IMR-90 (cell line): ENCODE measurements at regions not wholly inside any gene's neighbourhood (a gene's known extent, or its start where the extent isn't known, plus 50 kb on each side); places are given as distances from the start of the nearest gene placed in this dataset.

Experiments
- ATAC-seq: fragments of 200-7000 bp; cut with Tn5 transposase; 2 replicates; pipeline ENCODE4 v1.9.1; 2020; ENCODE audit warnings: low read depth, mild to moderate bottlenecking, moderate library complexity
- BruUV-seq: library from RNA; stranded (reverse); fragments of 400-500 nt; replicated peaks from 2 replicates; lab custom pipeline; 2021; lab: Mats Ljungman, UMichigan
- CTCF ChIA-PET: fragments of 300-600 bp; formaldehyde crosslinking; extraction: SDS; loops from one replicate; lab custom pipeline; 2021; ENCODE audit warnings: antibody characterized with exemption; lab: Yijun Ruan, JAX
- POLR2A ChIA-PET: fragments of 300-600 bp; sonication (Branson Sonifier 250); formaldehyde crosslinking; loops from one replicate; lab custom pipeline; 2022; ENCODE audit warnings: antibody characterized with exemption; ENCODE audit not compliant: unreplicated experiment; lab: Charles Lee
- DNase-seq: peaks from one replicate; pipeline ENCODE4 v3.0.0; 2013
- H2AFZ ChIP-seq: replicated peaks from 2 replicates; pipeline ENCODE3; 2013; ENCODE audit warnings: low read length, mild to moderate bottlenecking; ENCODE audit not compliant: poor library complexity
- H2AK5ac ChIP-seq: 2 replicates; pipeline ENCODE4 v1.6.1; 2013; ENCODE audit warnings: low read depth, low read length, inconsistent platforms
- H2AK9ac ChIP-seq: replicated peaks from 2 replicates; pipeline ENCODE3; 2013; ENCODE audit warnings: mild to moderate bottlenecking, low read depth, low read length, moderate library complexity; ENCODE audit not compliant: poor library complexity
- H2BK120ac ChIP-seq: 2 replicates; pipeline ENCODE4 v1.6.1; 2013; ENCODE audit warnings: low read depth, low read length, inconsistent platforms
- H2BK15ac ChIP-seq: 3 replicates; pipeline ENCODE4 v1.6.1; 2013; ENCODE audit warnings: low read depth, low read length, inconsistent platforms
- H2BK20ac ChIP-seq: 2 replicates; pipeline ENCODE4 v1.6.1; 2013; ENCODE audit warnings: low read depth, mild to moderate bottlenecking, inconsistent platforms, low read length, moderate library complexity
- H2BK5ac ChIP-seq: 2 replicates; pipeline ENCODE4 v1.6.1; 2013; ENCODE audit warnings: mild to moderate bottlenecking, low read depth, low read length, inconsistent platforms; ENCODE audit not compliant: poor library complexity, severe bottlenecking
- H3K14ac ChIP-seq: replicated peaks from 2 replicates; pipeline ENCODE4 v1.6.1; 2013; ENCODE audit warnings: low read depth, low read length, inconsistent platforms
- H3K18ac ChIP-seq: 2 replicates; pipeline ENCODE4 v1.6.1; 2013; ENCODE audit warnings: low read depth, low read length, control low read depth
- H3K23ac ChIP-seq: 2 replicates; pipeline ENCODE4 v1.6.1; 2013; ENCODE audit warnings: low read depth, low read length, inconsistent platforms
- H3K27ac ChIP-seq: 2 replicates; pipeline ENCODE4 v1.5.1; 2013; ENCODE audit warnings: mild to moderate bottlenecking, control low read depth, low read length; ENCODE audit not compliant: insufficient read depth
- H3K27me3 ChIP-seq: 2 replicates; pipeline ENCODE4 v1.6.1; 2013; ENCODE audit warnings: low read length; ENCODE audit not compliant: control insufficient read depth, insufficient read depth
- H3K36me3 ChIP-seq: 2 replicates; pipeline ENCODE4 v1.6.1; 2013; ENCODE audit warnings: low read length, mixed read lengths; ENCODE audit not compliant: control insufficient read depth, insufficient read depth
- H3K4ac ChIP-seq: 2 replicates; pipeline ENCODE4 v1.6.1; 2013; ENCODE audit warnings: low read depth, low read length, inconsistent platforms
- H3K4me1 ChIP-seq: 2 replicates; pipeline ENCODE4 v1.6.1; 2013; ENCODE audit warnings: low read length, mixed read lengths; ENCODE audit not compliant: control insufficient read depth, insufficient read depth
- H3K4me2 ChIP-seq: 2 replicates; pipeline ENCODE4 v1.6.1; 2013; ENCODE audit warnings: low read depth, mild to moderate bottlenecking, control low read depth, low read length, moderate library complexity
- H3K4me3 ChIP-seq: 2 replicates; pipeline ENCODE4 v1.5.1; 2013; ENCODE audit warnings: low read depth, mild to moderate bottlenecking, control low read depth, low read length, moderate library complexity; ENCODE audit not compliant: insufficient read depth
- H3K56ac ChIP-seq: 2 replicates; pipeline ENCODE4 v1.6.1; 2013; ENCODE audit warnings: low read length, inconsistent platforms; ENCODE audit not compliant: insufficient read depth; ENCODE audit errors: extremely low read depth
- H3K79me1 ChIP-seq, 2 experiments: 2 replicates each; pipeline ENCODE4 v1.6.1; 2013; ENCODE audit warnings: low read length in 2 of 2, inconsistent platforms in 1 of 2, low read depth in 1 of 2
- H3K9ac ChIP-seq: 2 replicates; pipeline ENCODE4 v1.6.1; 2013; ENCODE audit warnings: low read depth, low read length, control low read depth
- H3K9me1 ChIP-seq: 2 replicates; pipeline ENCODE4 v1.6.1; 2013; ENCODE audit warnings: low read length, inconsistent platforms; ENCODE audit not compliant: insufficient read depth
- H3K9me3 ChIP-seq: 2 replicates; pipeline ENCODE4 v1.6.1; 2013; ENCODE audit warnings: low read length; ENCODE audit not compliant: control insufficient read depth, insufficient read depth
- H4K20me1 ChIP-seq: 2 replicates; pipeline ENCODE4 v1.6.1; 2013; ENCODE audit warnings: low read length, inconsistent platforms; ENCODE audit not compliant: insufficient read depth
- H4K5ac ChIP-seq: 2 replicates; pipeline ENCODE4 v1.6.1; 2013; ENCODE audit warnings: mild to moderate bottlenecking, low read depth, low read length, control low read depth
- H4K8ac ChIP-seq, 2 experiments: 2 replicates each; pipeline ENCODE4 v1.6.1; 2013; ENCODE audit warnings: low read depth in 2 of 2, low read length in 2 of 2, control low read depth in 1 of 2, inconsistent platforms in 1 of 2
- H4K91ac ChIP-seq: 2 replicates; pipeline ENCODE4 v1.6.1; 2013; ENCODE audit warnings: low read depth, low read length, inconsistent platforms; ENCODE audit not compliant: insufficient read depth
- CEBPB ChIP-seq: IDR thresholded peaks from 2 replicates; pipeline ENCODE4 v1.6.1; 2012; ENCODE audit warnings: low read depth, low read length, improper control_type of control experiment
- CHD1 ChIP-seq: IDR thresholded peaks from 2 replicates; pipeline ENCODE4 v1.6.1; 2012; ENCODE audit warnings: low read depth, low read length, improper control_type of control experiment
- CTCF ChIP-seq: conservative IDR thresholded peaks from 2 replicates; pipeline ENCODE4 v1.5.1; 2012; ENCODE audit warnings: mild to moderate bottlenecking, low read depth, low read length, improper control_type of control experiment
- ELK1 ChIP-seq: fragments of 150-350 bp; IDR thresholded peaks from 2 replicates; pipeline ENCODE4 v1.6.1; 2016; ENCODE audit warnings: low read depth, mild to moderate bottlenecking, low read length, moderate library complexity, borderline replicate concordance
- FOS ChIP-seq: fragments of 150-350 bp; IDR thresholded peaks from 2 replicates; pipeline ENCODE4 v1.6.1; 2016; ENCODE audit warnings: low read depth, low read length
- MAFK ChIP-seq: IDR thresholded peaks from 2 replicates; pipeline ENCODE4 v1.6.1; 2012; ENCODE audit warnings: low read depth, low read length, improper control_type of control experiment
- MAZ ChIP-seq: IDR thresholded peaks from 2 replicates; pipeline ENCODE4 v1.6.1; 2012; ENCODE audit warnings: low read depth, mild to moderate bottlenecking, low read length, improper control_type of control experiment, moderate library complexity, borderline replicate concordance
- MXI1 ChIP-seq: IDR thresholded peaks from 2 replicates; pipeline ENCODE4 v1.6.1; 2012; ENCODE audit warnings: low read depth, mild to moderate bottlenecking, low read length, moderate library complexity, borderline replicate concordance
- NFE2L2 ChIP-seq: fragments of 150-350 bp; IDR thresholded peaks from 2 replicates; pipeline ENCODE4 v1.6.1; 2016; ENCODE audit warnings: low read depth, mild to moderate bottlenecking, low read length
- POLR2A ChIP-seq: IDR thresholded peaks from 2 replicates; pipeline ENCODE4 v1.6.1; 2012; ENCODE audit warnings: mild to moderate bottlenecking, low read depth, low read length
- RAD21 ChIP-seq: IDR thresholded peaks from 2 replicates; pipeline ENCODE4 v1.6.1; 2012; ENCODE audit warnings: low read length, improper control_type of control experiment
- RCOR1 ChIP-seq: IDR thresholded peaks from 2 replicates; pipeline ENCODE4 v1.6.1; 2012; ENCODE audit warnings: mild to moderate bottlenecking, low read length, improper control_type of control experiment; ENCODE audit not compliant: insufficient replicate concordance
- RFX5 ChIP-seq: IDR thresholded peaks from 2 replicates; pipeline ENCODE4 v1.8.0; 2012; ENCODE audit warnings: low read depth, mild to moderate bottlenecking, low read length, moderate library complexity
- USF2 ChIP-seq: fragments of 150-350 bp; IDR thresholded peaks from 2 replicates; pipeline ENCODE4 v1.6.1; 2017; ENCODE audit warnings: mild to moderate bottlenecking, antibody characterized with exemption, low read length, low read depth
- WGBS, 2 experiments: methylation state at CpG; one replicate each; pipeline versions ENCODE4 v1.1.5 to v1.1.7; 2013; ENCODE audit warnings: missing lambda C conversion rate in 2 of 2; ENCODE audit not compliant: insufficient read length in 1 of 2; ENCODE audit errors: extremely low coverage in 2 of 2; 5-methylcytosine and 5-hydroxymethylcytosine counted together
- dilution Hi-C: fragments of 300-500 bp; cut with HindIII; formaldehyde crosslinking; loops from one replicate; pipeline ENCODE4 v1.14.3; 2018; ENCODE audit warnings: low sequenced_read_pairs; ENCODE audit not compliant: unreplicated experiment
- in situ Hi-C: fragments of 300-500 bp; cut with MboI; formaldehyde crosslinking; loops from 3 replicates; pipeline ENCODE4 v1.14.3; 2019; ENCODE audit warnings: low sequenced_read_pairs, inconsistent platforms, mixed read lengths
- intact Hi-C: fragments of 100-400 bp; cut with micrococcal nuclease; formaldehyde crosslinking; loops from 2 replicates; pipeline ENCODE4 v1.10.0; 2022

GRCh38 chr4:149965206-149965605 lies 113.0 kb upstream of the DCLK2 start:
- Histone ChIP-seq H2AK9ac (no peak overlapping the region), H3K14ac (no peak overlapping the region), H3K9me1 (no peaks in the 10 kb centered on the region), H3K27me3 (no peaks in the 10 kb centered on the region), H3K4me2 (no peak overlapping the region), H3K79me1 (no peaks in the 10 kb centered on the region), H3K4ac (no peak overlapping the region), H2BK120ac (no peak overlapping the region), H2AFZ (no peak overlapping the region), H3K36me3 (no peaks in the 10 kb centered on the region), H2BK15ac (no peak overlapping the region), H3K9me3 (no peaks in the 10 kb centered on the region), H3K9ac (no peak overlapping the region), H4K5ac (no peak overlapping the region), H2BK5ac (no peak overlapping the region), H3K4me1 (peaks cover 4% of the 10 kb centered on the region; the same call in 1 of the 2 replicates), H3K27ac (no peak overlapping the region), H3K23ac (no peak overlapping the region), H2BK20ac (no peak overlapping the region), H4K20me1 (no peaks in the 10 kb centered on the region), H3K4me3 (no peak overlapping the region), H3K18ac (no peak overlapping the region), H4K8ac (no peak overlapping the region), H2AK5ac (no peak overlapping the region), H4K91ac (no peak overlapping the region), H3K56ac (no peak overlapping the region)
- in situ Hi-C loops, result no loop called here
- no peak for TF ChIP-seq MAFK
- TF ChIP-seq POLR2A, result no peak
- TF ChIP-seq FOS, result no peak
- no peak for TF ChIP-seq CTCF
- TF ChIP-seq CHD1, result no peak
- TF ChIP-seq CEBPB, result no peak
- TF ChIP-seq USF2, result no peak
- no peak for TF ChIP-seq RFX5
- TF ChIP-seq MAZ, result no peak
- no peak for TF ChIP-seq RAD21
- no peak for TF ChIP-seq ELK1
- no peak for TF ChIP-seq MXI1
- no peak for TF ChIP-seq NFE2L2
- no peak for TF ChIP-seq RCOR1
- ChIA-PET CTCF (no interaction called here), POLR2A (no interaction called here)
- peak; percentile 18 for DNase-seq
- ATAC-seq, result no peak
- intact Hi-C loops, result no loop called here
- dilution Hi-C loops, result no loop called here
- WGBS, 2 experiments, result no CpG with 5 or more reads among the region's 2 CpGs
- no TSS peak for BruUV-seq
